ENCODE measurements at regions not wholly inside any gene's neighbourhood (a gene's known extent, or its start where the extent isn't known, plus 50 kb on each side); places are given as distances from the start of the nearest gene placed in this dataset.

DNA sequence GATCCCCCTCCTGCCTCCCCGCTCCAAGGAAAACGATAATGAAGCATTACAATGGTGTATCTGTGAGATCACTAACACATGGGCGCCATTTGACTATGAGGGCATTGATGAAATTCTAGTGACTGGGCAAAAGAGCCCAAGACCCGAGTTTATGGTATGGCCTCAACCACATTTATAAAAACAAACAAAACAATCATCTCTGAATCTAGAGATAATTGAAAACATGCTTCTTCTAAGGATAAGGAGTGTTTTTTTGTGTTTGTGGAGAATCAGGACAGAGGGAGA lies 100.9 kb upstream of the SEMA6A start:
- Histone ChIP-seq H3K4me3 (ENCODE audit: low read length) (no peak overlapping the region), H3K27me3 (ENCODE audit: control insufficient read depth, insufficient read depth, low read length) (no peaks in the 10 kb centered on the region), H3K9me3 (replicated peaks; ENCODE audit: control insufficient read depth, low read depth, low read length) (no peaks in the 10 kb centered on the region), H3K36me3 (ENCODE audit: control insufficient read depth, insufficient read depth, low read length) (no peaks in the 10 kb centered on the region), H3K4me1 (ENCODE audit: control insufficient read depth, insufficient read depth, low read length) (no peaks in the 10 kb centered on the region), H3K27ac (ENCODE audit: low read length) (no peak overlapping the region)
- no peak for DNase-seq
- WGBS (ENCODE audit: insufficient coverage): no CpG with 5 or more reads among the region's 4 CpGs

- no peaks in the 10 kb centered on the region for H3K27me3 ChIP-seq (ENCODE audit: control insufficient read depth, insufficient read depth, low read length)
- no CpG with 5 or more reads among the region's 6 CpGs for WGBS (ENCODE audit: insufficient coverage)
- H3K36me3 ChIP-seq (ENCODE audit: control insufficient read depth, insufficient read depth, low read length): no peaks in the 10 kb centered on the region
- no peak overlapping the region for H3K4me3 ChIP-seq (ENCODE audit: low read length)
- no peaks in the 10 kb centered on the region for H3K4me1 ChIP-seq (ENCODE audit: control insufficient read depth, insufficient read depth, low read length)
- no peaks in the 10 kb centered on the region for H3K9me3 ChIP-seq (replicated peaks; ENCODE audit: control insufficient read depth, low read depth, low read length)
- DNase-seq: peak; percentile 71
- H3K27ac ChIP-seq (ENCODE audit: low read length): no peak overlapping the region
Observed at GRCh38 chr5:116674881-116675625, 100.4 kb upstream of the SEMA6A start.

DNA sequence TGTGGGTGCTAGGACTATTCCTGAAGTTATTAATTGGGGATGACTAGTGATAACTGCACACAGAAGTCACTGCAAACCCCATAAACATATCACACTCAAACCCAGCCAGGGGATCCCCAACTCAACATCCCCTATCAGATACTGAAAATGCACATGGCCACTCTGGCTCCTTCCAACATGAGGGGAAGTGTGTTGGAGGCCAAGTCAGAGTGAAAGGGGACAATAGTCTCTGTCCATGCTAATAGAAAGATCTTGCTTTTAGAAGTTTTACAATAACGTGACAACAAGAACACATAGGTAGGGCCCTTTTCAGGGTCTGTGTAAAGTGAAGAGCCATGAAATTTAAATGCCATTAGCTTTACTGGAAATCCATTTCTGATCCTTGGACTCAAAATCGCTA lies 98.8 kb upstream of the SEMA6A start:
- no peaks in the 10 kb centered on the region for H3K4me1 ChIP-seq (ENCODE audit: control insufficient read depth, insufficient read depth, low read length)
- 82% methylated on average over 2 of the region's 2 CpGs for WGBS (ENCODE audit: insufficient coverage)
- no peak overlapping the region for H3K27ac ChIP-seq (ENCODE audit: low read length)
- no peaks in the 10 kb centered on the region for H3K27me3 ChIP-seq (ENCODE audit: control insufficient read depth, insufficient read depth, low read length)
- DNase-seq: no peak
- H3K36me3 ChIP-seq (ENCODE audit: control insufficient read depth, insufficient read depth, low read length): no peaks in the 10 kb centered on the region
- no peak overlapping the region for H3K4me3 ChIP-seq (ENCODE audit: low read length)
- H3K9me3 ChIP-seq (replicated peaks; ENCODE audit: control insufficient read depth, low read depth, low read length): no peaks in the 10 kb centered on the region

GRCh38 chr5:116672203-116672602 lies 97.6 kb upstream of the SEMA6A start:
- no peak for DNase-seq
- no peaks in the 10 kb centered on the region for H3K9me3 ChIP-seq (replicated peaks; ENCODE audit: control insufficient read depth, low read depth, low read length)

DNA sequence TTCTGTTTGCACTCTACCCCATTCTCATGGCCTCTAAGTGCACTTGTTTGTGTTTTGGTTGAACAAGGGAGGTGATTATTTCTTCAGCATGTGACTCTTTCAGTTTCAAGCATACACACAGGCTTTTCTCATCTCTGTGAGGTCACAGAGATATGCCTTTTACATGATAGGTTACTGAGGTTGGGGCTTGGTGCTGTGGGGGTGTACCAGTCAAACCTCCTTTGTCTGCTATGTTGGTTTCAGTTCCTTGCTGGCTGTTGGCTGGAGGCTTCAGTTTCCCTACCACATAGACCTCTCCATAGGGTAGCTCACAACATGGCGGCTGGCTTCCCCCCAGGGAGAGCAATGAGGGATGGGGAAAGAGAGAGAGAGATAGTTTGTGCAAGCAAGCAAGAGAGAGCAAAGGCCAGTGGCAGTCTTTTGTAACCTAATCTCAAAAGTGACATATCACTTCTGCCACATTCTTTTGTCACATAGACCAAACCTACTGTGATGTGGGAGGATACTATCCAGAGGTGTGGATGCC lies 96.7 kb upstream of the SEMA6A start:
- no CpG with 5 or more reads among the region's 1 CpG for WGBS (ENCODE audit: insufficient coverage)

More at GRCh38 chr5:116672203-116672602, 97.6 kb upstream of the SEMA6A start:
- Histone ChIP-seq H3K36me3 (ENCODE audit: control insufficient read depth, insufficient read depth, low read length) (no peaks in the 10 kb centered on the region), H3K4me3 (ENCODE audit: low read length) (no peak overlapping the region), H3K4me1 (ENCODE audit: control insufficient read depth, insufficient read depth, low read length) (no peaks in the 10 kb centered on the region), H3K27me3 (ENCODE audit: control insufficient read depth, insufficient read depth, low read length) (no peaks in the 10 kb centered on the region), H3K27ac (ENCODE audit: low read length) (no peak overlapping the region)

DNA sequence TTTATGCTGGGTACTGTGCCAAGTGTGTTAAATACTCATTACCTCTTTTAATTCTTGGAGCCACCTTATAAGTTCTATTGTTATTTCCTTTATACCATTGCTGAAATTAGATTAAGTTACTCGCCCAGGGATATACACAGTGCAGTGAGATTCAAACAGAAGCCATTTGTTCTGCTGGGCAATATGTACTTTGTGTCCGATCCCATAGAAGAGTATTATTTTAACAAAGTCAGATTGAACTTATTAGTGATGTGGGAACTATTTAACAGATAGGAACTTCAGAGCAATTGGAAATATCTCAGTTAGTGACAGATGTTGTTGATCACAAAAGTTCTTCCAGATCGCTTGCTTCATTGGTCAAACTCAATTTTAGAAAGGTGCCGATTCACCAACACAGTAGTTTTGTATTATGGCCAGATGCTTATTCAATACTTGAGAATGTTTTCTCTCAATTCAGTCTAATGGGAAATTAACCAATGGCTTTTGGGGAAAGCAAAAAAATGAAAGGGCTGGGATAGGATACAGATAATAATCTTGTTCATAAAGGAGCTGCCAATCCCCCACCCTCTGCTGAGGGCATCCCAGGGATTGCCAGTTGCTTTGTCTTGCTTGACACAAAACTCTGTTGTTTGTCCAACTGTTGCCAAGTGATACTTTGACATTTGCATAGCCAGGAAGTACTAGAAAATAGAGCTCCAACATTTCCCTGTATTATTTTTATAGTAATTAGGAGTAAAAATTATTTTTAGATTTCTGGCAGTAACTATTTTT lies 94.8 kb upstream of the SEMA6A start:
- H3K4me3 ChIP-seq (ENCODE audit: low read length): no peak overlapping the region
- 67% methylated on average over 1 of the region's 4 CpGs for WGBS (ENCODE audit: insufficient coverage)
- H3K4me1 ChIP-seq (ENCODE audit: control insufficient read depth, insufficient read depth, low read length): no peaks in the 10 kb centered on the region
- DNase-seq: peak; percentile 58
- no peaks in the 10 kb centered on the region for H3K27me3 ChIP-seq (ENCODE audit: control insufficient read depth, insufficient read depth, low read length)
- H3K27ac ChIP-seq (ENCODE audit: low read length): no peak overlapping the region
- no peaks in the 10 kb centered on the region for H3K9me3 ChIP-seq (replicated peaks; ENCODE audit: control insufficient read depth, low read depth, low read length)
- H3K36me3 ChIP-seq (ENCODE audit: control insufficient read depth, insufficient read depth, low read length): no peaks in the 10 kb centered on the region

More for the DNA sequence above, 96.7 kb upstream of the SEMA6A start:
- no peaks in the 10 kb centered on the region for H3K4me1 ChIP-seq (ENCODE audit: control insufficient read depth, insufficient read depth, low read length)
- no peaks in the 10 kb centered on the region for H3K36me3 ChIP-seq (ENCODE audit: control insufficient read depth, insufficient read depth, low read length)
- H3K27me3 ChIP-seq (ENCODE audit: control insufficient read depth, insufficient read depth, low read length): no peaks in the 10 kb centered on the region
- DNase-seq: no peak
- no peak overlapping the region for H3K4me3 ChIP-seq (ENCODE audit: low read length)
- no peak overlapping the region for H3K27ac ChIP-seq (ENCODE audit: low read length)
- H3K9me3 ChIP-seq (replicated peaks; ENCODE audit: control insufficient read depth, low read depth, low read length): no peaks in the 10 kb centered on the region

GRCh38 chr5:116668390-116668789 lies 93.8 kb upstream of the SEMA6A start:
- H3K27me3 ChIP-seq (ENCODE audit: control insufficient read depth, insufficient read depth, low read length): no peaks in the 10 kb centered on the region
- H3K36me3 ChIP-seq (ENCODE audit: control insufficient read depth, insufficient read depth, low read length): no peaks in the 10 kb centered on the region
- H3K27ac ChIP-seq (ENCODE audit: low read length): no peak overlapping the region
- no peaks in the 10 kb centered on the region for H3K9me3 ChIP-seq (replicated peaks; ENCODE audit: control insufficient read depth, low read depth, low read length)
- no peak overlapping the region for H3K4me3 ChIP-seq (ENCODE audit: low read length)
- no peaks in the 10 kb centered on the region for H3K4me1 ChIP-seq (ENCODE audit: control insufficient read depth, insufficient read depth, low read length)
- WGBS (ENCODE audit: insufficient coverage): no CpG with 5 or more reads among the region's 1 CpG
- no peak for DNase-seq

DNA sequence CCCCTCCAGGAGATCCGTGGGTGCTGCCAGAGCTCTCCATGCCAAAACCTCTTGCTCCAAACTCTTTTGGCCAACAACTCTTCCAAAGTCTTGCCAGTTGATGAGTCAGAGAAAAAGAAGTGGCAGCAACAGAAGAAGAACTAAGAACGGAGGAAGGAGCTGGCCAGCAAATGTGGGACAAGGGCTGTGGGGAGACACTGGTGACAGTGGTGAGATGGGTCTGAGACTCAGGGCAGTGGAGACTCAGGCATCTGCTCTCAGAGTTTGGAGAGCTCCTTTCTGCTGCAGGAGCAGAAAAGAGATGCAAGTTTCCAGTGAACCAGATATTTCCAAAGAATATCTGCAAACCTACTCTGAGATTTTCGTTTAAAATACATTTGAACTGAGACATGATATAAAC lies 92.3 kb upstream of the SEMA6A start:
- Histone ChIP-seq H3K27ac (ENCODE audit: low read length) (no peak overlapping the region), H3K36me3 (ENCODE audit: control insufficient read depth, insufficient read depth, low read length) (no peaks in the 10 kb centered on the region), H3K27me3 (ENCODE audit: control insufficient read depth, insufficient read depth, low read length) (no peaks in the 10 kb centered on the region), H3K9me3 (replicated peaks; ENCODE audit: control insufficient read depth, low read depth, low read length) (peaks cover under 1% of the 10 kb centered on the region), H3K4me3 (ENCODE audit: low read length) (no peak overlapping the region), H3K4me1 (ENCODE audit: control insufficient read depth, insufficient read depth, low read length) (no peaks in the 10 kb centered on the region)
- DNase-seq: no peak
- WGBS (ENCODE audit: insufficient coverage): 64% methylated on average over 1 of the region's 3 CpGs

DNA sequence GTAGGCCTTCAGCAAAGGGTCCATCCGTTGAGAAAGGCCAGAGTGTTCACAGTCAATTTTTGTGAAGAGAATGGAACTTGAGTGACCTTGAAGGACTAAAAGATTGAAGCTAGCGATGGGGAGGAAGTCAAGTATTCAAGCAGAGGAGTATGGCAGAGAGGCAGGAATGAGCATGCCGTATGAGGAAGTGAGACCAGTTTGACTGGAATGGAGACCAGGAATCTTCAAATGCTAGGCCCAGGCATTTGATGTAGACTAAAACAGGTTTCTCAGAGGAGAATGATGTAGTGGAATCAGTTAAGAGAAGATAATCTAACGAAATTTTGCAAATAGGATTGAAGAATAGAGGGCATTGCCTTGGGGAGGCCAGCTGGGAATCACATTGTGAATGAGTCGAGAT lies 90.4 kb upstream of the SEMA6A start:
- Histone ChIP-seq H3K27me3 (ENCODE audit: control insufficient read depth, insufficient read depth, low read length) (no peaks in the 10 kb centered on the region), H3K36me3 (ENCODE audit: control insufficient read depth, insufficient read depth, low read length) (no peaks in the 10 kb centered on the region), H3K4me1 (ENCODE audit: control insufficient read depth, insufficient read depth, low read length) (no peaks in the 10 kb centered on the region), H3K27ac (ENCODE audit: low read length) (no peak overlapping the region), H3K4me3 (ENCODE audit: low read length) (no peak overlapping the region), H3K9me3 (replicated peaks; ENCODE audit: control insufficient read depth, low read depth, low read length) (peaks cover 14% of the 10 kb centered on the region)
- 80% methylated on average over 5 of the region's 5 CpGs for WGBS (ENCODE audit: insufficient coverage)
- no peak for DNase-seq

- peaks cover 14% of the 10 kb centered on the region for H3K9me3 ChIP-seq (replicated peaks; ENCODE audit: control insufficient read depth, low read depth, low read length)
- no peak for DNase-seq
- H3K4me1 ChIP-seq (ENCODE audit: control insufficient read depth, insufficient read depth, low read length): no peaks in the 10 kb centered on the region
- H3K27ac ChIP-seq (ENCODE audit: low read length): no peak overlapping the region
- no peaks in the 10 kb centered on the region for H3K36me3 ChIP-seq (ENCODE audit: control insufficient read depth, insufficient read depth, low read length)
- no peak overlapping the region for H3K4me3 ChIP-seq (ENCODE audit: low read length)
- WGBS (ENCODE audit: insufficient coverage): no CpG with 5 or more reads among the region's 1 CpG
- no peaks in the 10 kb centered on the region for H3K27me3 ChIP-seq (ENCODE audit: control insufficient read depth, insufficient read depth, low read length)
Observed at GRCh38 chr5:116663081-116663480, 88.5 kb upstream of the SEMA6A start.

Data from muscle of leg (tissue), 3 donors.